Calu3 (cell line): ENCODE measurements at regions not wholly inside any gene's neighbourhood (a gene's known extent, or its start where the extent isn't known, plus 50 kb on each side); places are given as distances from the start of the nearest gene placed in this dataset.

Experiments
- BruUV-seq: library from RNA; stranded (reverse); fragments of 400-500 nt; replicated peaks from 2 replicates; lab custom pipeline; 2021; lab: Mats Ljungman, UMichigan
- CTCF ChIA-PET: fragments of 300-600 bp; sonication (Branson Sonifier 250); formaldehyde crosslinking; loops from one replicate; lab custom pipeline; 2022; ENCODE audit warnings: antibody characterized with exemption; lab: Charles Lee
- DNase-seq: peaks from one replicate; pipeline ENCODE4 v3.0.0; 2022
- H3K27ac Mint-ChIP-seq: one replicate; pipeline ENCODE4 v1.8.0; 2022; ENCODE audit warnings: mixed read lengths; ENCODE audit not compliant: unreplicated experiment
- H3K27me3 Mint-ChIP-seq: one replicate; pipeline ENCODE4 v1.8.0; 2022; ENCODE audit warnings: mixed read lengths; ENCODE audit not compliant: unreplicated experiment
- H3K36me3 Mint-ChIP-seq: one replicate; pipeline ENCODE4 v1.8.0; 2022; ENCODE audit warnings: mild to moderate bottlenecking, moderate library complexity, mixed read lengths; ENCODE audit not compliant: insufficient read depth, unreplicated experiment
- H3K4me1 Mint-ChIP-seq: one replicate; pipeline ENCODE4 v1.8.0; 2022; ENCODE audit warnings: mild to moderate bottlenecking, low read depth, mixed read lengths; ENCODE audit not compliant: unreplicated experiment
- H3K4me3 Mint-ChIP-seq: one replicate; pipeline ENCODE4 v1.8.0; 2022; ENCODE audit warnings: mild to moderate bottlenecking, low read depth, moderate library complexity, mixed read lengths; ENCODE audit not compliant: unreplicated experiment
- H3K9me3 Mint-ChIP-seq: one replicate; pipeline ENCODE4 v1.8.0; 2022; ENCODE audit warnings: low read depth, mixed read lengths; ENCODE audit not compliant: unreplicated experiment
- CTCF ChIP-seq: fragments of 200-600 bp; IDR thresholded peaks from one replicate; pipeline ENCODE4 v1.8.0; 2022; ENCODE audit warnings: antibody characterized with exemption; ENCODE audit not compliant: unreplicated experiment
- intact Hi-C: fragments of 100-400 bp; cut with micrococcal nuclease; formaldehyde crosslinking; loops from one replicate; pipeline ENCODE4 v1.10.0; 2022; ENCODE audit not compliant: unreplicated experiment

- no peak overlapping the region for H3K27ac Mint-ChIP-seq
- H3K27me3 Mint-ChIP-seq = peaks cover 19% of the 10 kb centered on the region
- H3K4me1 Mint-ChIP-seq = no peaks in the 10 kb centered on the region
- BruUV-seq = no TSS peak
- CTCF ChIA-PET = interaction anchor here (0.5 kb wide), 1 partner anchor 10 kb away, joined by 3 read pairs; no protein-coding TSS in a partner anchor
- H3K4me3 Mint-ChIP-seq = no peak overlapping the region
- intact Hi-C loops = no loop called here
- H3K36me3 Mint-ChIP-seq = no peaks in the 10 kb centered on the region
- no peak for DNase-seq
- TF ChIP-seq CTCF = no peak
- H3K9me3 Mint-ChIP-seq = no peaks in the 10 kb centered on the region
Measured at GRCh38 chr11:19398772-19399527, 158.2 kb upstream of the E2F8 start.

- intact Hi-C loops = no loop called here
- H3K27me3 Mint-ChIP-seq = peaks cover 12% of the 10 kb centered on the region
- H3K4me1 Mint-ChIP-seq = no peaks in the 10 kb centered on the region
- CTCF ChIA-PET = interaction anchor here (0.5 kb wide), 1 partner anchor 10 kb away, joined by 3 read pairs; no protein-coding TSS in a partner anchor
- no peak for DNase-seq
- H3K36me3 Mint-ChIP-seq = no peaks in the 10 kb centered on the region
- TF ChIP-seq CTCF = no peak
- no peak overlapping the region for H3K27ac Mint-ChIP-seq
- no peaks in the 10 kb centered on the region for H3K9me3 Mint-ChIP-seq
- no peak overlapping the region for H3K4me3 Mint-ChIP-seq
- no TSS peak for BruUV-seq
Measured at GRCh38 chr11:19398273-19398672, 157.5 kb upstream of the E2F8 start.

- CTCF ChIA-PET = no interaction called here
- intact Hi-C loops = no loop called here
- H3K27ac Mint-ChIP-seq = no peak overlapping the region
- peaks cover 17% of the 10 kb centered on the region for H3K27me3 Mint-ChIP-seq
- H3K4me3 Mint-ChIP-seq = no peak overlapping the region
- no TSS peak for BruUV-seq
- peaks cover 3% of the 10 kb centered on the region for H3K9me3 Mint-ChIP-seq
- DNase-seq = no peak
- TF ChIP-seq CTCF = no peak
- H3K4me1 Mint-ChIP-seq = no peaks in the 10 kb centered on the region
- H3K36me3 Mint-ChIP-seq = no peaks in the 10 kb centered on the region
Measured at GRCh38 chr11:19395050-19395449, 154.3 kb upstream of the E2F8 start.

GRCh38 chr11:19394525-19395016 lies 153.8 kb upstream of the E2F8 start:
- peaks cover 22% of the 10 kb centered on the region for H3K27me3 Mint-ChIP-seq
- H3K4me1 Mint-ChIP-seq = no peaks in the 10 kb centered on the region
- TF ChIP-seq CTCF = no peak
- no peak overlapping the region for H3K27ac Mint-ChIP-seq
- no peak for DNase-seq
- no peak overlapping the region for H3K4me3 Mint-ChIP-seq
- CTCF ChIA-PET = no interaction called here
- BruUV-seq = no TSS peak
- H3K9me3 Mint-ChIP-seq = peaks cover 3% of the 10 kb centered on the region
- no peaks in the 10 kb centered on the region for H3K36me3 Mint-ChIP-seq
- intact Hi-C loops = no loop called here
